A549 (cell line): ENCODE measurements at regions not wholly inside any gene's neighbourhood (a gene's known extent, or its start where the extent isn't known, plus 50 kb on each side); places are given as distances from the start of the nearest gene placed in this dataset.

Experiments
- CEBPB ChIP-seq, 2 experiments: fragments of >200 bp in 1 of 2; sonication (Bioruptor Twin) in 1 of 2; formaldehyde crosslinking in 1 of 2; IDR thresholded peaks; 2 replicates each; pipeline ENCODE4 v1.6.1; 2012 to 2016
- EHMT2 ChIP-seq: fragments of 200-600 bp; sonication (generic); IDR thresholded peaks from 2 replicates; pipeline ENCODE4 v1.6.1; 2016; ENCODE audit warnings: antibody characterized with exemption, low read depth, mild to moderate bottlenecking, moderate library complexity
- PHF8 ChIP-seq: fragments of 200-600 bp; sonication (generic); IDR thresholded peaks from 2 replicates; pipeline ENCODE4 v1.6.1; 2016; ENCODE audit warnings: low read depth, mild to moderate bottlenecking, antibody characterized with exemption, moderate library complexity, borderline replicate concordance
- POLR2A ChIP-seq: IDR thresholded peaks from 2 replicates; pipeline ENCODE4 v1.6.1; 2012; ENCODE audit warnings: mild to moderate bottlenecking, low read length
- RAD21 ChIP-seq, 2 experiments: fragments of >200 bp in 1 of 2; sonication (Bioruptor Twin) in 1 of 2; formaldehyde crosslinking in 1 of 2; IDR thresholded peaks in 1 of 2; conservative IDR thresholded peaks in 1 of 2; 2 replicates in 1 of 2; 3 replicates in 1 of 2; pipeline ENCODE4 v1.6.1; 2012 to 2018; ENCODE audit warnings: inconsistent platforms in 1 of 2
- RFX5 ChIP-seq: fragments of 450-650 bp; IDR thresholded peaks from 2 replicates; pipeline ENCODE4 v1.7.1; 2014; ENCODE audit warnings: antibody characterized with exemption, mild to moderate bottlenecking, moderate library complexity
- TF ChIP-seq, protein P1 (sequence below): fragments of >200 bp; sonication (Bioruptor Twin); formaldehyde crosslinking; IDR thresholded peaks from 3 replicates; pipeline ENCODE4 v1.5.1; 2016

DNA sequence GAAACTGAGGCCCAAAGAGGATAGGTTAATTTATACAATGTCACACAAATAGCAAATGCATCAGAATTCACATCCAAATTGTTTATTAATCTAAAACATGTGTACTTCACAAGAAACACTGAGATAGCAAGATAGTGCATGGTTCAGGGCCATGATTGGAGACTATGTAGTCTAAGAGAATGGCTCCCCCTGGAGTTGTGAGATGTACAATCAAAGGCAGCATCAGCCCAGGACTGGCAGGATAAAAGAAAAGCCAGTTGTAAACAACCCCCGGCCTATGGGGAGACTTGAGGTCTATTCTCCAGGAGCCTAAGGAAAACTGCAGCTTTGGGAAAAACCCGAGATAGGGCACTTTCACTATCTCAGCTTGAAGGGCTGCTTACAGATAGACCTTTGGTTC, 511.0 kb downstream of the OMA1 start:
- TF ChIP-seq RFX5, result no peak
- no peak for TF ChIP-seq EHMT2
- no peak for TF ChIP-seq POLR2A
- no peak for TF ChIP-seq PHF8
- TF ChIP-seq, protein P1, sequence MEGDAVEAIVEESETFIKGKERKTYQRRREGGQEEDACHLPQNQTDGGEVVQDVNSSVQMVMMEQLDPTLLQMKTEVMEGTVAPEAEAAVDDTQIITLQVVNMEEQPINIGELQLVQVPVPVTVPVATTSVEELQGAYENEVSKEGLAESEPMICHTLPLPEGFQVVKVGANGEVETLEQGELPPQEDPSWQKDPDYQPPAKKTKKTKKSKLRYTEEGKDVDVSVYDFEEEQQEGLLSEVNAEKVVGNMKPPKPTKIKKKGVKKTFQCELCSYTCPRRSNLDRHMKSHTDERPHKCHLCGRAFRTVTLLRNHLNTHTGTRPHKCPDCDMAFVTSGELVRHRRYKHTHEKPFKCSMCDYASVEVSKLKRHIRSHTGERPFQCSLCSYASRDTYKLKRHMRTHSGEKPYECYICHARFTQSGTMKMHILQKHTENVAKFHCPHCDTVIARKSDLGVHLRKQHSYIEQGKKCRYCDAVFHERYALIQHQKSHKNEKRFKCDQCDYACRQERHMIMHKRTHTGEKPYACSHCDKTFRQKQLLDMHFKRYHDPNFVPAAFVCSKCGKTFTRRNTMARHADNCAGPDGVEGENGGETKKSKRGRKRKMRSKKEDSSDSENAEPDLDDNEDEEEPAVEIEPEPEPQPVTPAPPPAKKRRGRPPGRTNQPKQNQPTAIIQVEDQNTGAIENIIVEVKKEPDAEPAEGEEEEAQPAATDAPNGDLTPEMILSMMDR, result no peak
- no peak for TF ChIP-seq CEBPB (IDR thresholded peaks at IDR 0.05)
- no peak for TF ChIP-seq RAD21 (conservative IDR thresholded peaks at IDR 0.05 in 1 of 2, IDR thresholded peaks at IDR 0.05 in 1 of 2)
